HepG2 (cell line): ENCODE measurements at regions not wholly inside any gene's neighbourhood (a gene's known extent, or its start where the extent isn't known, plus 50 kb on each side); places are given as distances from the start of the nearest gene placed in this dataset.

ENCODE experiments used
- ATAC-seq: fragments of 200-7000 bp; cut with Tn5 transposase; 3 replicates; pipeline ENCODE4 v1.9.1; 2020; ENCODE audit warnings: mild to moderate bottlenecking, moderate library complexity
- BruUV-seq: library from RNA; stranded (reverse); fragments of 400-500 nt; replicated peaks from 2 replicates; lab custom pipeline; 2021; lab: Mats Ljungman, UMichigan
- CTCF ChIA-PET: fragments of 300-600 bp; formaldehyde crosslinking; extraction: SDS; loops from one replicate; lab custom pipeline; 2021; ENCODE audit warnings: low total read pairs, inconsistent platforms, low intra/inter-chr PET ratio; lab: Yijun Ruan, JAX
- POLR2A ChIA-PET: fragments of 350-600 bp; sonication (Branson Sonifier 250); formaldehyde crosslinking; loops from one replicate; lab custom pipeline; 2020; ENCODE audit warnings: antibody characterized with exemption, inconsistent platforms; lab: Yijun Ruan, JAX
- DNase-seq: peaks from one replicate; pipeline ENCODE4 v3.0.0-alpha.2; 2015; ENCODE audit warnings: low spot score
- FAIRE-seq: peaks from 3 replicates; lab custom pipeline; 2011; peaks lifted over from hg19 to GRCh38; lab: Jason Lieb, UNC
- H2AFZ ChIP-seq: one replicate; pipeline ENCODE4 v1.6.1; 2011; ENCODE audit warnings: low read length, inconsistent platforms
- H3K27ac ChIP-seq: fragments of 300-600 bp; 3 replicates; pipeline ENCODE4 v1.8.0; 2011; ENCODE audit warnings: mixed run types, mild to moderate bottlenecking, mixed read lengths, low read length, inconsistent platforms; ENCODE audit not compliant: insufficient read depth; ENCODE audit errors: extremely low read length
- H3K27me3 ChIP-seq, 2 experiments: fragments of 200-600 bp in 1 of 2; 2 replicates in 1 of 2; 3 replicates in 1 of 2; pipeline versions ENCODE4 v1.6.0 to v1.8.0; 2011; ENCODE audit warnings: low read length in 2 of 2, mild to moderate bottlenecking in 2 of 2, moderate library complexity in 2 of 2, inconsistent platforms in 1 of 2; ENCODE audit not compliant: insufficient read depth in 2 of 2, control insufficient read depth in 1 of 2
- H3K36me3 ChIP-seq, 2 experiments: fragments of 200-600 bp in 1 of 2; replicated peaks in 1 of 2; 2 replicates in 1 of 2; 3 replicates in 1 of 2; pipeline versions ENCODE4 v1.5.1 to v1.8.0; 2011; ENCODE audit warnings: low read length in 2 of 2, inconsistent platforms in 1 of 2; ENCODE audit not compliant: insufficient read depth in 2 of 2, control insufficient read depth in 1 of 2
- H3K4me1 ChIP-seq: 2 replicates; pipeline ENCODE4 v1.5.1; 2012; ENCODE audit warnings: low read length, inconsistent platforms; ENCODE audit not compliant: insufficient read depth
- H3K4me2 ChIP-seq: 2 replicates; pipeline ENCODE4 v1.6.0; 2011; ENCODE audit warnings: low read depth, low read length, inconsistent platforms
- H3K4me3 ChIP-seq, 3 experiments: fragments of 200-600 bp in 1 of 3; sonication (generic), shearing (Covaris generic) in 1 of 3; replicated peaks in 1 of 3; 2 replicates each; pipeline ENCODE4 v1.5.1; 2011 to 2016; ENCODE audit warnings: low read length in 3 of 3, inconsistent platforms in 2 of 3, low read depth in 2 of 3, mild to moderate bottlenecking in 2 of 3, control low read depth in 1 of 3, mixed read lengths in 1 of 3; ENCODE audit not compliant: insufficient read depth in 1 of 3
- H3K79me2 ChIP-seq: one replicate; pipeline ENCODE4 v1.6.1; 2011; ENCODE audit warnings: low read length, inconsistent platforms; ENCODE audit not compliant: insufficient read depth
- H3K9ac ChIP-seq: 2 replicates; pipeline ENCODE4 v1.6.0; 2011; ENCODE audit warnings: mild to moderate bottlenecking, low read depth, low read length, inconsistent platforms; ENCODE audit not compliant: insufficient read depth
- H3K9me3 ChIP-seq: 2 replicates; pipeline ENCODE4 v1.5.1; 2012; ENCODE audit warnings: mild to moderate bottlenecking, low read length
- H4K20me1 ChIP-seq: 2 replicates; pipeline ENCODE4 v1.6.0; 2011; ENCODE audit warnings: inconsistent platforms, mild to moderate bottlenecking, low read length, moderate library complexity; ENCODE audit not compliant: insufficient read depth
- EEA1 ChIP-seq: sonication (generic); formaldehyde crosslinking; IDR thresholded peaks from 2 replicates; pipeline ENCODE4 v1.5.1; 2020; ENCODE audit warnings: mild to moderate bottlenecking, missing genetic modification reagents, borderline replicate concordance
- FOXA1 ChIP-seq, 2 experiments: fragments of 450-650 bp in 1 of 2; sonication (generic) in 1 of 2; formaldehyde crosslinking in 1 of 2; IDR thresholded peaks; 2 replicates each; pipeline versions ENCODE4 v1.4.0 to v1.6.1; 2016 to 2020; ENCODE audit warnings: missing genetic modification reagents in 1 of 2
- GMEB2 ChIP-seq: IDR thresholded peaks from 2 replicates; pipeline ENCODE4 v1.6.1; 2016; ENCODE audit warnings: missing biosample characterization, missing genetic modification reagents, low read depth
- SRF ChIP-seq: IDR thresholded peaks from 2 replicates; pipeline ENCODE4 v1.6.1; 2011; ENCODE audit warnings: mild to moderate bottlenecking, low read depth, low read length, moderate library complexity
- ZC3H4 ChIP-seq: sonication (generic); formaldehyde crosslinking; IDR thresholded peaks from 2 replicates; pipeline ENCODE4 v1.4.0; 2020; ENCODE audit warnings: missing genetic modification reagents, borderline replicate concordance
- ZFP1 ChIP-seq: IDR thresholded peaks from 2 replicates; pipeline ENCODE4 v1.6.1; 2016
- ZMAT3 ChIP-seq: sonication (generic); formaldehyde crosslinking; conservative IDR thresholded peaks from 2 replicates; pipeline ENCODE4 v1.7.0; 2021; ENCODE audit warnings: missing genetic modification reagents
- ZNF619 ChIP-seq: sonication (generic); formaldehyde crosslinking; IDR thresholded peaks from 2 replicates; pipeline ENCODE4 v1.4.0; 2020; ENCODE audit warnings: mild to moderate bottlenecking, missing genetic modification reagents
- ZNF777 ChIP-seq: sonication (generic); formaldehyde crosslinking; IDR thresholded peaks from 2 replicates; pipeline ENCODE4 v1.4.0; 2020; ENCODE audit warnings: missing genetic modification reagents
- WGBS: methylation state at CpG from one replicate; pipeline ENCODE4 v1.1.6; 2017; ENCODE audit warnings: low lambda C conversion rate; 5-methylcytosine and 5-hydroxymethylcytosine counted together
- in situ Hi-C: cut with HindIII; loops from 2 replicates; pipeline ENCODE4 v1.10.0; 2017; ENCODE audit warnings: low pct_unique_long_range_greater_than_20kb; ENCODE audit not compliant: extremely low pct_ligation_motif_present
- intact Hi-C: fragments of 100-400 bp; cut with micrococcal nuclease; formaldehyde crosslinking; loops from one replicate; pipeline ENCODE4 v1.10.0; 2022; ENCODE audit not compliant: unreplicated experiment
- TF ChIP-seq, protein P1 (sequence below): sonication (generic); formaldehyde crosslinking; IDR thresholded peaks from 2 replicates; pipeline ENCODE4 v1.8.1; 2022; ENCODE audit warnings: mild to moderate bottlenecking, missing genetic modification reagents

DNA sequence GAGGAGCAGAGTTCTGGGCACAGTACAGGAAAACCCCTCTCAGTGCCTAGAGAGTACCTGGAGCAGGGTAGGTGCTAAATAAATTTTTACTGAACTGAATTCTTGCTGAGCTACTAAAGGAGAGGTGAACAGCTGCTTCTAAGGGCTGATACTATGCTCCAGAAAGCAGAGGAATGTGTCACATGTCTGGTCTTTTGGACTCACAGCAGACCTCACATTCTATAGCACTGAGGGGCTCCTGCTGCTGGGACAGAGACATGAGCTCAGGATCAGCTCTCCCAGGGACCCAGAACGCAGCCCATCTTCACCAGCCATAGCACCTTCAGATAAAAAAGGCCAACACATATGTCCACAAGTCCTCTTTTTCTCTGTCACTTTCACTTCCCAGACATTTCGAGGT is 133.0 kb upstream of the KLF14 start:
- Histone ChIP-seq H3K9ac (no peak overlapping the region), H3K9me3 (0 out of 2 replicates have a peak, but pooled peaks cover 5% of the 10 kb centered on the region), H3K27ac (no peak overlapping the region), H4K20me1 (no peaks in the 10 kb centered on the region), H3K4me1 (0 out of 2 replicates have a peak, but pooled peaks cover 17% of the 10 kb centered on the region), H3K36me3 (no peaks in the 10 kb centered on the region), H3K4me2 (no peak overlapping the region), H3K79me2 (no peaks in the 10 kb centered on the region)
- WGBS: 100% methylated on average over 2 of the region's 2 CpGs
- POLR2A ChIA-PET: no interaction called here
- CTCF ChIA-PET: no interaction called here
- in situ Hi-C loops (no loop called here), intact Hi-C loops (no loop called here)
- peak; percentile 63 for ATAC-seq
- no peak for FAIRE-seq
- TF ChIP-seq ZFP1: no peak
- no peak for TF ChIP-seq ZNF619 (CRISPR knock-in tag)
- no peak for TF ChIP-seq ZMAT3
- TF ChIP-seq, protein P1, sequence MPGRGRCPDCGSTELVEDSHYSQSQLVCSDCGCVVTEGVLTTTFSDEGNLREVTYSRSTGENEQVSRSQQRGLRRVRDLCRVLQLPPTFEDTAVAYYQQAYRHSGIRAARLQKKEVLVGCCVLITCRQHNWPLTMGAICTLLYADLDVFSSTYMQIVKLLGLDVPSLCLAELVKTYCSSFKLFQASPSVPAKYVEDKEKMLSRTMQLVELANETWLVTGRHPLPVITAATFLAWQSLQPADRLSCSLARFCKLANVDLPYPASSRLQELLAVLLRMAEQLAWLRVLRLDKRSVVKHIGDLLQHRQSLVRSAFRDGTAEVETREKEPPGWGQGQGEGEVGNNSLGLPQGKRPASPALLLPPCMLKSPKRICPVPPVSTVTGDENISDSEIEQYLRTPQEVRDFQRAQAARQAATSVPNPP: no peak
- no peak for TF ChIP-seq SRF
- no peak for TF ChIP-seq EEA1 (CRISPR knock-in tag)
- no peak for TF ChIP-seq ZNF777
- no peak for TF ChIP-seq ZC3H4 (CRISPR knock-in tag)
- no peak for TF ChIP-seq FOXA1 (IDR thresholded peaks at IDR 0.05)
- no peak for TF ChIP-seq FOXA1 (CRISPR knock-in tag; IDR thresholded peaks at IDR 0.05)
- TF ChIP-seq GMEB2 (CRISPR knock-in tag): no peak
- TF ChIP-seq, all 625 proteins: peak for 0
- Histone ChIP-seq H3K4me3 (no peak overlapping the region), H2AFZ (no peak overlapping the region), H3K27me3 (no peaks in the 10 kb centered on the region)
- no TSS peak for BruUV-seq
- no peak for DNase-seq
